HG03025 (cell line): ENCODE measurements at regions not wholly inside any gene's neighbourhood (a gene's known extent, or its start where the extent isn't known, plus 50 kb on each side); places are given as distances from the start of the nearest gene placed in this dataset.

Source experiments
- ATAC-seq: cut with Tn5 transposase; IDR thresholded peaks from one replicate; pipeline ENCODE4 v1.9.1; 2021; ENCODE audit warnings: mild to moderate bottlenecking, moderate library complexity; ENCODE audit not compliant: unreplicated experiment, low FRiP score

- ATAC-seq = no peak
These were observed 140.7 kb upstream of the BMP2 start for GRCh38 chr20:6626805-6627204.

- ATAC-seq = peak; percentile 94
These were observed 143.5 kb upstream of the BMP2 start for GRCh38 chr20:6623989-6624388.

GRCh38 chr20:6622041-6622440 lies 145.4 kb upstream of the BMP2 start:
- ATAC-seq = no peak

- ATAC-seq = no peak
These were observed 149.4 kb upstream of the BMP2 start for GRCh38 chr20:6618051-6618450.

GRCh38 chr20:6616421-6616820 lies 151.1 kb upstream of the BMP2 start:
- ATAC-seq = no peak

- no peak for ATAC-seq
These were observed 152.7 kb upstream of the BMP2 start for GRCh38 chr20:6614836-6615235.

GRCh38 chr20:6613280-6613861 lies 154.1 kb upstream of the BMP2 start:
- no peak for ATAC-seq

- ATAC-seq = no peak
These were observed 154.9 kb upstream of the BMP2 start for GRCh38 chr20:6612606-6612923.

- no peak for ATAC-seq
These were observed 155.4 kb upstream of the BMP2 start for GRCh38 chr20:6611911-6612605.

GRCh38 chr20:6606651-6607050 lies 160.8 kb upstream of the BMP2 start:
- no peak for ATAC-seq

- no peak for ATAC-seq
These were observed 162.2 kb upstream of the BMP2 start for GRCh38 chr20:6605055-6605935.

- ATAC-seq = no peak
These were observed 163.3 kb upstream of the BMP2 start for GRCh38 chr20:6604179-6604578.

GRCh38 chr20:6599876-6600735 lies 167.4 kb upstream of the BMP2 start:
- ATAC-seq = no peak

- ATAC-seq = no peak
These were observed 171.8 kb upstream of the BMP2 start for GRCh38 chr20:6595704-6596103.

- no peak for ATAC-seq
These were observed 176.4 kb upstream of the BMP2 start for GRCh38 chr20:6590891-6591637.

- no peak for ATAC-seq
These were observed 179.2 kb upstream of the BMP2 start for GRCh38 chr20:6588296-6588695.

GRCh38 chr20:6583134-6583738 lies 184.2 kb upstream of the BMP2 start:
- peak; percentile 86 for ATAC-seq

GRCh38 chr20:6582449-6582848 lies 185.0 kb upstream of the BMP2 start:
- no peak for ATAC-seq

GRCh38 chr20:6580486-6580885 lies 187.0 kb upstream of the BMP2 start:
- ATAC-seq = no peak

- no peak for ATAC-seq
These were observed 187.7 kb upstream of the BMP2 start for GRCh38 chr20:6579824-6580223.
